ENCODE measurements at regions not wholly inside any gene's neighbourhood (a gene's known extent, or its start where the extent isn't known, plus 50 kb on each side); places are given as distances from the start of the nearest gene placed in this dataset.

GRCh38 chrX:22922961-22923360 is 76.8 kb upstream of the DDX53 start:
- TF ChIP-seq CTCF (IDR thresholded peaks at IDR 0.05), result no peak
- no peak for TF ChIP-seq POLR2A (IDR thresholded peaks at IDR 0.05)

Data from body of pancreas (tissue), 4 donors.